Activated CD4-positive, alpha-beta T cell treated with anti-CD3 and anti-CD28 coated beads, Interleukin-2, amount 10 ng/mL, durations not matched to agents 7 days and 5 days (primary cell): ENCODE measurements at regions not wholly inside any gene's neighbourhood (a gene's known extent, or its start where the extent isn't known, plus 50 kb on each side); places are given as distances from the start of the nearest gene placed in this dataset.

Experiments
- CTCF ChIA-PET: fragments of 350-600 bp; sonication (Branson Sonifier 250); formaldehyde crosslinking; loops from one replicate; lab custom pipeline; 2021; ENCODE audit warnings: antibody characterized with exemption; lab: Charles Lee
- POLR2A ChIA-PET: fragments of 350-600 bp; sonication (Branson Sonifier 250); formaldehyde crosslinking; loops from one replicate; lab custom pipeline; 2021; ENCODE audit warnings: antibody characterized with exemption; lab: Charles Lee
- DNase-seq: peaks from one replicate; pipeline ENCODE4 v3.0.0-alpha.2; 2020
- H3K27ac Mint-ChIP-seq: one replicate; pipeline ENCODE4 v1.8.0; 2021; ENCODE audit warnings: mild to moderate bottlenecking, moderate library complexity, mixed read lengths
- H3K27me3 Mint-ChIP-seq: one replicate; pipeline ENCODE4 v1.8.0; 2021; ENCODE audit warnings: mixed read lengths
- H3K36me3 Mint-ChIP-seq: one replicate; pipeline ENCODE4 v1.8.0; 2021; ENCODE audit warnings: low read depth, mixed read lengths
- H3K4me1 Mint-ChIP-seq: one replicate; pipeline ENCODE4 v1.8.0; 2021; ENCODE audit warnings: mixed read lengths
- H3K4me3 Mint-ChIP-seq: one replicate; pipeline ENCODE4 v1.8.0; 2021; ENCODE audit warnings: mild to moderate bottlenecking, moderate library complexity, mixed read lengths
- H3K9me3 Mint-ChIP-seq: one replicate; pipeline ENCODE4 v1.8.0; 2021; ENCODE audit warnings: mixed read lengths

- CTCF ChIA-PET: no interaction called here
- H3K27ac Mint-ChIP-seq: no peak overlapping the region
- no peaks in the 10 kb centered on the region for H3K4me1 Mint-ChIP-seq
- POLR2A ChIA-PET: no interaction called here
- H3K4me3 Mint-ChIP-seq: no peak overlapping the region
- no peaks in the 10 kb centered on the region for H3K36me3 Mint-ChIP-seq
- peaks cover 6% of the 10 kb centered on the region for H3K27me3 Mint-ChIP-seq
- no peak for DNase-seq
- H3K9me3 Mint-ChIP-seq: no peaks in the 10 kb centered on the region
Observed at GRCh38 chr20:9981829-9982228, 53.0 kb upstream of the ANKEF1 start.

GRCh38 chr20:9978397-9979004 is 56.3 kb upstream of the ANKEF1 start:
- Mint-ChIP-seq H3K9me3 (no peaks in the 10 kb centered on the region), H3K27me3 (peaks cover 12% of the 10 kb centered on the region), H3K4me1 (no peaks in the 10 kb centered on the region), H3K4me3 (no peak overlapping the region), H3K27ac (no peak overlapping the region), H3K36me3 (no peaks in the 10 kb centered on the region)
- peak; percentile 63 for DNase-seq
- ChIA-PET POLR2A (interaction anchor here (0.7 kb wide), 1 partner anchor 362 kb away, joined by 3 read pairs; no protein-coding TSS in a partner anchor), CTCF (interaction anchor here (0.6 to 2.3 kb wide), 7 partner anchors 10 to 451 kb away, joined by 3 to 11 read pairs (median 4); no protein-coding TSS in a partner anchor)

GRCh38 chr20:9977629-9978028 is 57.2 kb upstream of the ANKEF1 start:
- Mint-ChIP-seq H3K9me3 (no peaks in the 10 kb centered on the region), H3K27ac (no peak overlapping the region), H3K36me3 (no peaks in the 10 kb centered on the region), H3K4me3 (no peak overlapping the region), H3K4me1 (no peaks in the 10 kb centered on the region), H3K27me3 (peaks cover 13% of the 10 kb centered on the region)
- no peak for DNase-seq
- ChIA-PET CTCF (interaction anchor here (0.7 to 2.3 kb wide), 6 partner anchors 9 to 452 kb away, joined by 3 to 11 read pairs (median 4); no protein-coding TSS in a partner anchor), POLR2A (no interaction called here)

- no peak for DNase-seq
- Mint-ChIP-seq H3K4me3 (no peak overlapping the region), H3K27ac (no peak overlapping the region), H3K4me1 (no peaks in the 10 kb centered on the region), H3K27me3 (peaks cover 14% of the 10 kb centered on the region), H3K9me3 (no peaks in the 10 kb centered on the region), H3K36me3 (no peaks in the 10 kb centered on the region)
- CTCF ChIA-PET: no interaction called here
- POLR2A ChIA-PET: no interaction called here
Observed at GRCh38 chr20:9974324-9974723, 60.5 kb upstream of the ANKEF1 start.

GRCh38 chr20:9971746-9972145 is 63.0 kb upstream of the ANKEF1 start:
- H3K36me3 Mint-ChIP-seq: no peaks in the 10 kb centered on the region
- H3K27me3 Mint-ChIP-seq: peaks cover 13% of the 10 kb centered on the region
- POLR2A ChIA-PET: no interaction called here
- no peak overlapping the region for H3K27ac Mint-ChIP-seq
- H3K4me3 Mint-ChIP-seq: no peak overlapping the region
- CTCF ChIA-PET: no interaction called here
- no peaks in the 10 kb centered on the region for H3K9me3 Mint-ChIP-seq
- no peaks in the 10 kb centered on the region for H3K4me1 Mint-ChIP-seq
- DNase-seq: no peak

- Mint-ChIP-seq H3K27me3 (peaks cover 4% of the 10 kb centered on the region), H3K27ac (no peak overlapping the region), H3K4me3 (no peak overlapping the region), H3K4me1 (no peaks in the 10 kb centered on the region), H3K36me3 (no peaks in the 10 kb centered on the region), H3K9me3 (no peaks in the 10 kb centered on the region)
- DNase-seq: no peak
- ChIA-PET CTCF (no interaction called here), POLR2A (no interaction called here)
Observed at GRCh38 chr20:9969626-9970025, 65.2 kb upstream of the ANKEF1 start.

GRCh38 chr20:9968015-9968414 is 66.8 kb upstream of the ANKEF1 start:
- Mint-ChIP-seq H3K27me3 (peaks cover 4% of the 10 kb centered on the region), H3K9me3 (no peaks in the 10 kb centered on the region), H3K4me3 (no peak overlapping the region), H3K4me1 (no peaks in the 10 kb centered on the region), H3K36me3 (no peaks in the 10 kb centered on the region), H3K27ac (no peak overlapping the region)
- ChIA-PET CTCF (no interaction called here), POLR2A (no interaction called here)
- DNase-seq: no peak

GRCh38 chr20:9966966-9967365 is 67.8 kb upstream of the ANKEF1 start:
- Mint-ChIP-seq H3K27ac (no peak overlapping the region), H3K9me3 (no peaks in the 10 kb centered on the region), H3K4me1 (no peaks in the 10 kb centered on the region), H3K27me3 (peaks cover 3% of the 10 kb centered on the region), H3K4me3 (no peak overlapping the region), H3K36me3 (no peaks in the 10 kb centered on the region)
- no peak for DNase-seq
- ChIA-PET CTCF (no interaction called here), POLR2A (no interaction called here)

GRCh38 chr20:9963029-9963428 is 71.8 kb upstream of the ANKEF1 start:
- POLR2A ChIA-PET: no interaction called here
- Mint-ChIP-seq H3K4me3 (no peak overlapping the region), H3K9me3 (no peaks in the 10 kb centered on the region), H3K27me3 (peaks cover 3% of the 10 kb centered on the region), H3K27ac (no peak overlapping the region), H3K4me1 (no peaks in the 10 kb centered on the region), H3K36me3 (no peaks in the 10 kb centered on the region)
- no peak for DNase-seq
- CTCF ChIA-PET: no interaction called here

- Mint-ChIP-seq H3K4me3 (no peak overlapping the region), H3K36me3 (no peaks in the 10 kb centered on the region), H3K4me1 (no peaks in the 10 kb centered on the region), H3K27ac (no peak overlapping the region), H3K9me3 (no peaks in the 10 kb centered on the region), H3K27me3 (peaks cover 5% of the 10 kb centered on the region)
- CTCF ChIA-PET: no interaction called here
- DNase-seq: no peak
- POLR2A ChIA-PET: no interaction called here
Observed at GRCh38 chr20:9958693-9959092, 76.1 kb upstream of the ANKEF1 start.

- Mint-ChIP-seq H3K27ac (no peak overlapping the region), H3K36me3 (no peaks in the 10 kb centered on the region), H3K4me1 (no peaks in the 10 kb centered on the region), H3K9me3 (no peaks in the 10 kb centered on the region), H3K27me3 (peaks cover 10% of the 10 kb centered on the region), H3K4me3 (no peak overlapping the region)
- DNase-seq: no peak
- CTCF ChIA-PET: interaction anchor here (0.6 kb wide), 1 partner anchor 58 kb away, joined by 3 read pairs; no protein-coding TSS in a partner anchor
- POLR2A ChIA-PET: no interaction called here
Observed at GRCh38 chr20:9955646-9956045, 79.1 kb upstream of the ANKEF1 start.

GRCh38 chr20:9949563-9949962 is 85.2 kb upstream of the ANKEF1 start:
- DNase-seq: no peak
- Mint-ChIP-seq H3K9me3 (no peaks in the 10 kb centered on the region), H3K27ac (no peak overlapping the region), H3K4me1 (no peaks in the 10 kb centered on the region), H3K36me3 (no peaks in the 10 kb centered on the region), H3K4me3 (no peak overlapping the region), H3K27me3 (peaks cover 5% of the 10 kb centered on the region)
- ChIA-PET CTCF (no interaction called here), POLR2A (no interaction called here)

- DNase-seq: no peak
- Mint-ChIP-seq H3K36me3 (no peaks in the 10 kb centered on the region), H3K27ac (no peak overlapping the region), H3K4me3 (no peak overlapping the region), H3K9me3 (no peaks in the 10 kb centered on the region), H3K27me3 (no peaks in the 10 kb centered on the region), H3K4me1 (no peaks in the 10 kb centered on the region)
- POLR2A ChIA-PET: no interaction called here
- CTCF ChIA-PET: no interaction called here
Observed at GRCh38 chr20:9945408-9945807, 89.4 kb upstream of the ANKEF1 start.

- H3K9me3 Mint-ChIP-seq: no peaks in the 10 kb centered on the region
Observed at GRCh38 chr20:9942736-9943135, 92.1 kb upstream of the ANKEF1 start.

More at GRCh38 chr20:9942736-9943135, 92.1 kb upstream of the ANKEF1 start:
- Mint-ChIP-seq H3K27me3 (no peaks in the 10 kb centered on the region), H3K4me1 (no peaks in the 10 kb centered on the region), H3K4me3 (no peak overlapping the region), H3K27ac (no peak overlapping the region), H3K36me3 (no peaks in the 10 kb centered on the region)
- ChIA-PET POLR2A (no interaction called here), CTCF (no interaction called here)
- no peak for DNase-seq
